ENCODE measurements at regions not wholly inside any gene's neighbourhood (a gene's known extent, or its start where the extent isn't known, plus 50 kb on each side); places are given as distances from the start of the nearest gene placed in this dataset.

DNA sequence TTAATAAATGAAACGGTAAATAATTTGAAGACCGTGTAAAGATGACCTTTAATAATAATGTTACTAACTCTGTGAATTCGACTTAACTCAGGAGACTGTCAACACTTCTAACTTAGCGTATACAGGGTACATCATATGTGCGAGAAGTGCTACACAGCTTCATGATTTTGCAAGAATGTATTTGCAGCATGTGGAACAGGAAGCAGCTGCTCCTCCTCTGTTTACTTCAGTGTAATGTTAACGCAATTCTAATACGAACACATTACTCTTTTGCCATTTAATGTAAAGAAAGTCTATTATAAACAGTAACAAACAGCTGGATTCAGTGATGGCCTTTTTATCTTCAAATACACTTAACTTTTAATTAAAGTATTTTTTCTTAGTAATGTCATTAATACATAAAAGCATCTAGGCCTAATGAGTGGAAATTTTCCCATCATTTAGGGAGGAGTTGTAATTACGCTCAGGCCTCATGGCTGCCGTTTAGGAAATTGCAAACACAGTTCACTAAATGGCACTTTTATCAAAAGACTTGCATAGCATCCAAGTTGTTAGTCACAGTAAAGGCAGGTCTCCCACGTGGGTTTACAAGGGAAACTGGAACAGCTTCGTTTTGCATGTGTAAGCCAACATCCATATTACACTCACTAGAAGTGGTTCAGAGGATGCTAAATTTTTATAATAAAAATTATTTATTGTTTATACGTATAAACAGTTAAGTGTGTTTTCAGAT is 635.7 kb downstream of the FBXO15 start:
- no peak for DNase-seq (ENCODE audit: low spot score in 2 of 2, unreplicated experiment in 2 of 2)
- TF ChIP-seq, protein P1, sequence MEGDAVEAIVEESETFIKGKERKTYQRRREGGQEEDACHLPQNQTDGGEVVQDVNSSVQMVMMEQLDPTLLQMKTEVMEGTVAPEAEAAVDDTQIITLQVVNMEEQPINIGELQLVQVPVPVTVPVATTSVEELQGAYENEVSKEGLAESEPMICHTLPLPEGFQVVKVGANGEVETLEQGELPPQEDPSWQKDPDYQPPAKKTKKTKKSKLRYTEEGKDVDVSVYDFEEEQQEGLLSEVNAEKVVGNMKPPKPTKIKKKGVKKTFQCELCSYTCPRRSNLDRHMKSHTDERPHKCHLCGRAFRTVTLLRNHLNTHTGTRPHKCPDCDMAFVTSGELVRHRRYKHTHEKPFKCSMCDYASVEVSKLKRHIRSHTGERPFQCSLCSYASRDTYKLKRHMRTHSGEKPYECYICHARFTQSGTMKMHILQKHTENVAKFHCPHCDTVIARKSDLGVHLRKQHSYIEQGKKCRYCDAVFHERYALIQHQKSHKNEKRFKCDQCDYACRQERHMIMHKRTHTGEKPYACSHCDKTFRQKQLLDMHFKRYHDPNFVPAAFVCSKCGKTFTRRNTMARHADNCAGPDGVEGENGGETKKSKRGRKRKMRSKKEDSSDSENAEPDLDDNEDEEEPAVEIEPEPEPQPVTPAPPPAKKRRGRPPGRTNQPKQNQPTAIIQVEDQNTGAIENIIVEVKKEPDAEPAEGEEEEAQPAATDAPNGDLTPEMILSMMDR (IDR thresholded peaks at IDR 0.05; ENCODE audit: unreplicated experiment) = no peak
- Mint-ChIP-seq H3K4me1 (no peaks in the 10 kb centered on the region), H3K36me3 (no peaks in the 10 kb centered on the region), H3K9me3 (no peaks in the 10 kb centered on the region), H3K27ac (no peak overlapping the region), H3K4me3 (no peak overlapping the region), H3K27me3 (ENCODE audit: low read depth) (no peaks in the 10 kb centered on the region)

GRCh38 chr18:73509460-73509859 is 638.2 kb downstream of the FBXO15 start:
- no peaks in the 10 kb centered on the region for H3K9me3 Mint-ChIP-seq
- no peak overlapping the region for H3K27ac Mint-ChIP-seq
- DNase-seq (ENCODE audit: low spot score in 2 of 2, unreplicated experiment in 2 of 2) = no peak
- H3K27me3 Mint-ChIP-seq (ENCODE audit: low read depth) = no peaks in the 10 kb centered on the region
- no peaks in the 10 kb centered on the region for H3K4me1 Mint-ChIP-seq
- H3K4me3 Mint-ChIP-seq = no peak overlapping the region
- TF ChIP-seq, protein P1 (IDR thresholded peaks at IDR 0.05; ENCODE audit: unreplicated experiment) = no peak
- H3K36me3 Mint-ChIP-seq = no peaks in the 10 kb centered on the region

DNA sequence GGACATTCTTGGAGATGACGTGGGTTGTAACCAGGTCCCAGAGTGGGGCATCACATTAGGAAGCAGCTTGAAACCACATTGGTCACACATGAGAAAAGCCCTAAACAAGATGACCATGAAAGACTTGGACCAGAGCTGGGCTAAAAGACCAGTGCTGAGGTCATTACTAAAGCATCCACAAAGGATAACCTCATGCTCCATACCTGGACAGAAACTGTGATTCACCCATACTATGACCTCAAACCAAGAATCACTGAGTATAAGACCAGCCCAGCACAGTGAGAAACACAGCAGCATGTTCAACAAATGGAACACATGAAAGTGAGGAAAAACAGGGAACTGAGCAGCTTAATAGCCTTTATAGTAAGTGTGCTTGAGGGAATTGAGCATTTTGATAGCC is 635.5 kb upstream of the NETO1 start:
- DNase-seq (ENCODE audit: low spot score in 2 of 2, unreplicated experiment in 2 of 2) = no peak
- Mint-ChIP-seq H3K4me1 (no peaks in the 10 kb centered on the region), H3K36me3 (no peaks in the 10 kb centered on the region), H3K27me3 (ENCODE audit: low read depth) (no peaks in the 10 kb centered on the region), H3K9me3 (peaks cover 4% of the 10 kb centered on the region), H3K27ac (no peak overlapping the region), H3K4me3 (no peak overlapping the region)
- TF ChIP-seq, protein P1 (IDR thresholded peaks at IDR 0.05; ENCODE audit: unreplicated experiment) = no peak

DNA sequence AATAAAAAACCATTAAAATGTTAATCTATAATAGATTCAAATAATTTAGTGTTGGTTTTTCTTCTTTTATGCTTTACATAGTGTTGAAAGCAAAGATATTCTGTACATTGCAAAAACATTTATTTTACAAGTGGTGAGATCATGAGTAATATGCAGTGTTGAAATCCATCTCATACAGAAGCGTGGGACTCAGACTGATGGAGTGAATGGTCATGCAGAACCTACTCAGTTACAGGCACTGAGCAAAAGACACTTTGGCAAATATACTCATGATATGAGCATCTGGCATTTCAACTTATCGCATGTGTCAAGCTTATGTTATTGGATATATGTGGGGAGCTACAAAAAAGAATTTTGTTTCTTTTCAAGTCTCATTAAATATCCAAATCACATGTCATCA is 620.2 kb upstream of the NETO1 start:
- Mint-ChIP-seq H3K27me3 (ENCODE audit: low read depth) (no peaks in the 10 kb centered on the region), H3K4me3 (no peak overlapping the region), H3K27ac (no peak overlapping the region), H3K36me3 (no peaks in the 10 kb centered on the region), H3K9me3 (no peaks in the 10 kb centered on the region), H3K4me1 (no peaks in the 10 kb centered on the region)
- no peak for DNase-seq (ENCODE audit: low spot score in 2 of 2, unreplicated experiment in 2 of 2)
- TF ChIP-seq, protein P1 (IDR thresholded peaks at IDR 0.05; ENCODE audit: unreplicated experiment) = no peak

- TF ChIP-seq, protein P1 (IDR thresholded peaks at IDR 0.05; ENCODE audit: unreplicated experiment) = no peak
- Mint-ChIP-seq H3K27me3 (ENCODE audit: low read depth) (no peaks in the 10 kb centered on the region), H3K27ac (no peak overlapping the region), H3K9me3 (no peaks in the 10 kb centered on the region), H3K4me3 (no peak overlapping the region), H3K4me1 (no peaks in the 10 kb centered on the region), H3K36me3 (no peaks in the 10 kb centered on the region)
- no peak for DNase-seq (ENCODE audit: low spot score in 2 of 2, unreplicated experiment in 2 of 2)
Measured at GRCh38 chr18:73485166-73485565, 617.4 kb upstream of the NETO1 start.
